B cell (primary cell): ENCODE measurements at regions not wholly inside any gene's neighbourhood (a gene's known extent, or its start where the extent isn't known, plus 50 kb on each side); places are given as distances from the start of the nearest gene placed in this dataset.

Experiments
- ATAC-seq: fragments of 200-7000 bp; cut with Tn5 transposase; one replicate; pipeline ENCODE4 v1.10.0; 2021; ENCODE audit warnings: low read depth, mild to moderate bottlenecking, moderate number of reproducible peaks, moderate library complexity
- CTCF ChIA-PET: fragments of 350-600 bp; sonication (Branson Sonifier 250); formaldehyde crosslinking; loops from one replicate; lab custom pipeline; 2021; ENCODE audit warnings: antibody characterized with exemption, inconsistent platforms; lab: Charles Lee
- POLR2A ChIA-PET: fragments of 350-600 bp; sonication (Branson Sonifier 250); formaldehyde crosslinking; loops from one replicate; lab custom pipeline; 2021; ENCODE audit warnings: antibody characterized with exemption; lab: Charles Lee
- DNase-seq: peaks from one replicate; pipeline ENCODE4 v3.0.0; 2013
- H2AFZ ChIP-seq: 2 replicates; pipeline ENCODE4 v1.6.1; 2012; ENCODE audit warnings: mild to moderate bottlenecking, low read depth, low read length; ENCODE audit not compliant: insufficient read depth, poor library complexity, severe bottlenecking
- H3K27ac ChIP-seq, 2 donors: 1 replicate in 1 of 2; 2 replicates in 1 of 2; pipeline ENCODE4 v1.5.1; 2012 to 2013; ENCODE audit warnings: low read length in 2 of 2, mild to moderate bottlenecking in 2 of 2, moderate library complexity in 1 of 2
- H3K27me3 ChIP-seq, 4 experiments: fragments of 200-600 bp in 1 of 4; sonication (generic) in 1 of 4; replicated peaks in 1 of 4; 1 replicate in 2 of 4; 2 replicates in 2 of 4; pipeline versions ENCODE4 v1.6.1 to v1.7.0; 2013 to 2016; ENCODE audit warnings: low read length in 3 of 4, mild to moderate bottlenecking in 2 of 4, mixed read lengths in 1 of 4, moderate library complexity in 1 of 4; ENCODE audit not compliant: insufficient read depth in 4 of 4, control insufficient read depth in 3 of 4; ENCODE audit errors: control extremely low read depth in 1 of 4
- H3K36me3 ChIP-seq, 2 experiments: replicated peaks in 1 of 2; 1 replicate in 1 of 2; 2 replicates in 1 of 2; pipeline versions ENCODE4 v1.6.1 to v1.7.1; 2013; ENCODE audit warnings: low read length in 1 of 2; ENCODE audit not compliant: insufficient read depth in 2 of 2, control insufficient read depth in 1 of 2; ENCODE audit errors: control extremely low read depth in 1 of 2, extremely low read depth in 1 of 2
- H3K4me1 ChIP-seq, 2 donors: fragments of 200-600 bp in 1 of 2; sonication (generic) in 1 of 2; 1 replicate in 1 of 2; 2 replicates in 1 of 2; pipeline versions ENCODE4 v1.5.1 to v1.6.1; 2013 to 2017; ENCODE audit warnings: low read length in 2 of 2; ENCODE audit not compliant: control insufficient read depth in 2 of 2, insufficient read depth in 2 of 2
- H3K4me2 ChIP-seq: replicated peaks from 2 replicates; pipeline ENCODE3; 2012; ENCODE audit warnings: mild to moderate bottlenecking, low read depth, low read length; ENCODE audit not compliant: poor library complexity, severe bottlenecking
- H3K4me3 ChIP-seq, 5 experiments: fragments of 200-600 bp in 1 of 5; sonication (generic) in 1 of 5; 1 replicate in 3 of 5; 2 replicates in 2 of 5; pipeline versions ENCODE4 v1.5.1 to v1.7.0; 2011 to 2016; ENCODE audit warnings: low read length in 4 of 5, mild to moderate bottlenecking in 4 of 5, low read depth in 2 of 5, control low read depth in 1 of 5, moderate library complexity in 1 of 5; ENCODE audit not compliant: insufficient read depth in 1 of 5; ENCODE audit errors: control extremely low read depth in 1 of 5, extremely low read depth in 1 of 5
- H3K79me2 ChIP-seq: fragments of 200-600 bp; sonication (generic); one replicate; pipeline ENCODE4 v1.6.0; 2016; ENCODE audit warnings: low read length; ENCODE audit not compliant: control insufficient read depth, insufficient read depth
- H3K9ac ChIP-seq: fragments of 200-600 bp; sonication (generic); 2 replicates; pipeline ENCODE4 v1.6.1; 2017; ENCODE audit warnings: mild to moderate bottlenecking, low read length, moderate library complexity
- H3K9me3 ChIP-seq, 3 donors: one replicate each; pipeline versions ENCODE4 v1.6.1 to v1.7.1; 2013; ENCODE audit warnings: low read length in 2 of 3; ENCODE audit not compliant: control insufficient read depth in 2 of 3, insufficient read depth in 1 of 3; ENCODE audit errors: control extremely low read depth in 1 of 3
- H4K20me1 ChIP-seq: 2 replicates; pipeline ENCODE4 v1.6.0; 2012; ENCODE audit warnings: mild to moderate bottlenecking, low read length; ENCODE audit not compliant: insufficient read depth, control insufficient read depth, poor library complexity, severe bottlenecking
- H3K27ac Mint-ChIP-seq: one replicate; pipeline ENCODE4 v1.8.0; 2021; ENCODE audit warnings: mixed read lengths
- H3K27me3 Mint-ChIP-seq: one replicate; pipeline ENCODE4 v1.8.0; 2021; ENCODE audit warnings: mixed read lengths
- H3K4me1 Mint-ChIP-seq: one replicate; pipeline ENCODE4 v1.8.0; 2021; ENCODE audit warnings: mixed read lengths
- H3K4me3 Mint-ChIP-seq: one replicate; pipeline ENCODE4 v1.8.0; 2021; ENCODE audit warnings: mixed read lengths
- H3K9me3 Mint-ChIP-seq: one replicate; pipeline ENCODE4 v1.8.0; 2022; ENCODE audit warnings: mixed read lengths; ENCODE audit not compliant: insufficient read depth
- CTCF ChIP-seq: fragments of 200-600 bp; IDR thresholded peaks from one replicate; pipeline ENCODE4 v1.8.0; 2022; ENCODE audit warnings: antibody characterized with exemption, mild to moderate bottlenecking
- EZH2 ChIP-seq: IDR thresholded peaks from 2 replicates; pipeline ENCODE4 v1.6.1; 2012; ENCODE audit warnings: borderline replicate concordance, low read depth, mild to moderate bottlenecking, moderate library complexity, low read length; ENCODE audit not compliant: insufficient read depth, poor library complexity, severe bottlenecking
- WGBS: methylation state at CpG from one replicate; pipeline ENCODE4 v1.1.5; 2013; ENCODE audit warnings: missing lambda C conversion rate; ENCODE audit not compliant: insufficient coverage; 5-methylcytosine and 5-hydroxymethylcytosine counted together
- intact Hi-C: fragments of 100-400 bp; cut with micrococcal nuclease; formaldehyde crosslinking; loops from one replicate; pipeline ENCODE4 v1.10.0; 2022

DNA sequence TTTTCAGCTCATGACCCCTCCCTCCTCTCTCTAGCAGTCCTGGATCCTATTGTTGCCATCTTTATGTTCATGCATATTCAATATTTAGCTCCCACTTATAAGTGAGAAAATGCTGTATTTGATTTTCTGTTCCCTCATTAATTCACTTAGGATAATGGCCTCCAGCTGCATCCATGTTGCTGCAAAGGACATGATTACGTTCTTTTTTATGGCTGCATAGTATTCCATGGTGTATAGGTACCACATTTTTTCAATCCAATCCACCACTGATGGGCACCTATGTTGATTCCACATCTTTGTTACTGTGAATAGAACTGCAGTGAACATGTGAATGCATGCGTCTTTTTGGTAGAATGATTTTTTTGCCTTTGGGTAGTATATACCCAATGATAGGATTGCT is 188.4 kb downstream of the FOXL1 start:
- Histone ChIP-seq H4K20me1 (no peaks in the 10 kb centered on the region), H3K4me3 (no peak overlapping the region), H3K4me1 (no peaks in the 10 kb centered on the region), H3K79me2 (no peaks in the 10 kb centered on the region), H3K4me2 (no peak overlapping the region), H3K9me3 (peaks cover 0 to 2% (median 0%) of the 10 kb centered on the region in 3 donors), H3K9ac (no peak overlapping the region), H3K27ac (no peak overlapping the region), H3K27me3 (peaks cover 0 to 3% (median 0%) of the 10 kb centered on the region in 4 experiments), H2AFZ (no peak overlapping the region), H3K36me3 (no peaks in the 10 kb centered on the region)
- CTCF ChIA-PET, result no interaction called here
- Mint-ChIP-seq H3K4me1 (no peaks in the 10 kb centered on the region), H3K9me3 (no peaks in the 10 kb centered on the region), H3K4me3 (no peak overlapping the region), H3K27me3 (peaks cover 35% of the 10 kb centered on the region), H3K27ac (no peak overlapping the region)
- POLR2A ChIA-PET, result no interaction called here
- no CpG with 5 or more reads among the region's 2 CpGs for WGBS
- DNase-seq (no peak), ATAC-seq (no peak)
- TF ChIP-seq EZH2, result no peak
- no peak for TF ChIP-seq CTCF
- intact Hi-C loops, result no loop called here

DNA sequence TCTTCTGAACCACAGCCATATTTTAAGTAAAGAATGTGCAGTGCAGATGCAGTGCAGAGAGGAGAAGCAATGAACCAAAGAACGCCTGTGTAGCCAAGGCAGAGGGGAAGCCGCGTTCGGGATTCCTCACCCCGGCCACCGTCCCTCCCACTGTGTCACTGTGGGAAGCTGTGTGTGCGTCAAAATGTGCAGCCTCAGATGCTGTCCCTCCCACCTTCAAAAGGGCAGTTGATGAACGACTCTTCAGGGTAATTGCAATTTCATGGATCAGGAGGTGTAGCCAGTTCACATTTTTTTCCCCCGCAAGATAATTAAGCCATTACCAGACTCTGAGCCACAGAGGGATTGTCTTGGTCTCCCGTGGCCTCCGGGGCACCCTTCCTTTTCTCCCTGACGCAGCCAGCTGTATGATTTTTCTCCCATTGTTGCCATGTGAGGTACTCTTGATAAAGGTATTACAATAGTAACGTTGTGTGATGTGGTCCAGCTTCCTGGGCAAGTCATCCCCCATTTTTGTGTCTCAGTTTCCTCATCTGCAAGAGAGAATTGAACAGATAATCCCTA is 190.0 kb downstream of the FOXL1 start:
- H3K36me3 ChIP-seq, result no peaks in the 10 kb centered on the region
- no peaks in the 10 kb centered on the region for H3K4me1 Mint-ChIP-seq
- no peaks in the 10 kb centered on the region for H4K20me1 ChIP-seq
- H2AFZ ChIP-seq, result no peak overlapping the region
- WGBS, result 90% methylated on average over 8 of the region's 13 CpGs
- intact Hi-C loops, result no loop called here
- peaks cover 0 to 3% (median 0%) of the 10 kb centered on the region in 4 experiments for H3K27me3 ChIP-seq
- DNase-seq (no peak), ATAC-seq (no peak)
- H3K4me3 Mint-ChIP-seq, result no peak overlapping the region
- H3K4me1 ChIP-seq, result no peaks in the 10 kb centered on the region
- no peak overlapping the region for H3K4me2 ChIP-seq
- H3K4me3 ChIP-seq, result no peak overlapping the region
- H3K9me3 ChIP-seq, result peaks cover 0 to 2% (median 0%) of the 10 kb centered on the region in 3 donors
- no peaks in the 10 kb centered on the region for H3K79me2 ChIP-seq
- ChIA-PET POLR2A (no interaction called here), CTCF (no interaction called here)
- no peaks in the 10 kb centered on the region for H3K9me3 Mint-ChIP-seq
- H3K9ac ChIP-seq, result no peak overlapping the region
- peaks cover 30% of the 10 kb centered on the region for H3K27me3 Mint-ChIP-seq
- no peak overlapping the region for H3K27ac Mint-ChIP-seq
- no peak for TF ChIP-seq CTCF
- TF ChIP-seq EZH2, result no peak
- H3K27ac ChIP-seq, result no peak overlapping the region
